Thyroid gland (tissue), 4 donors: ENCODE measurements at regions not wholly inside any gene's neighbourhood (a gene's known extent, or its start where the extent isn't known, plus 50 kb on each side); places are given as distances from the start of the nearest gene placed in this dataset.

Experiments used
- POLR2A ChIP-seq, 2 donors: fragments of 450-650 bp; IDR thresholded peaks; one replicate each; pipeline ENCODE4 v1.6.1; 2017; ENCODE audit warnings: antibody characterized with exemption in 2 of 2, mild to moderate bottlenecking in 2 of 2, moderate library complexity in 1 of 2
- TF ChIP-seq, protein P1 (sequence below), 6 experiments: fragments of 200-600 bp in 3 of 6; fragments of 450-650 bp in 3 of 6; sonication (generic) in 3 of 6; IDR thresholded peaks; one replicate each; pipeline ENCODE4 v1.5.1; 2016 to 2019; ENCODE audit warnings: antibody characterized with exemption in 6 of 6, mild to moderate bottlenecking in 2 of 6, inconsistent platforms in 1 of 6, moderate library complexity in 1 of 6

DNA sequence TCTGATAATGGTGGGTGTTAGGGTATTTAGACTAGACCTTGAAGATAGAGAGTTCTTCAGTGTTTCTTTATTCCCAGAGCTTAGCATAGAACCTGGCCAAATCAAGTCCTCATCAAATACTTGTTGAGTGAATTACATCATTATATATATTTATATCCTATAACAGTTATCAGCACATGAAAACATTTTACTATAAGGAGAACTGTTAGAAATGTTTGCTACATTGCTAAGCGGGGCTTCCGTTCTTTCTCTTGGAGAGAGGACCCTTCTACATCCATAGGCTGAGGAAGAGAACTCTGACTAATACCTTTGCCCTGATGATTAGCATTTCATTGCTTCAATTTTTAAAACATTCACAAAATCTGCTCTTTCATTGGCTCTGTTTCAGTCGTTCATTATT, 66.5 kb upstream of the NBL1 start:
- TF ChIP-seq, protein P1, sequence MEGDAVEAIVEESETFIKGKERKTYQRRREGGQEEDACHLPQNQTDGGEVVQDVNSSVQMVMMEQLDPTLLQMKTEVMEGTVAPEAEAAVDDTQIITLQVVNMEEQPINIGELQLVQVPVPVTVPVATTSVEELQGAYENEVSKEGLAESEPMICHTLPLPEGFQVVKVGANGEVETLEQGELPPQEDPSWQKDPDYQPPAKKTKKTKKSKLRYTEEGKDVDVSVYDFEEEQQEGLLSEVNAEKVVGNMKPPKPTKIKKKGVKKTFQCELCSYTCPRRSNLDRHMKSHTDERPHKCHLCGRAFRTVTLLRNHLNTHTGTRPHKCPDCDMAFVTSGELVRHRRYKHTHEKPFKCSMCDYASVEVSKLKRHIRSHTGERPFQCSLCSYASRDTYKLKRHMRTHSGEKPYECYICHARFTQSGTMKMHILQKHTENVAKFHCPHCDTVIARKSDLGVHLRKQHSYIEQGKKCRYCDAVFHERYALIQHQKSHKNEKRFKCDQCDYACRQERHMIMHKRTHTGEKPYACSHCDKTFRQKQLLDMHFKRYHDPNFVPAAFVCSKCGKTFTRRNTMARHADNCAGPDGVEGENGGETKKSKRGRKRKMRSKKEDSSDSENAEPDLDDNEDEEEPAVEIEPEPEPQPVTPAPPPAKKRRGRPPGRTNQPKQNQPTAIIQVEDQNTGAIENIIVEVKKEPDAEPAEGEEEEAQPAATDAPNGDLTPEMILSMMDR (IDR thresholded peaks at IDR 0.05) = no peak
- no peak for TF ChIP-seq POLR2A (IDR thresholded peaks at IDR 0.05)
